Stomach (tissue), 8 donors: ENCODE measurements at regions not wholly inside any gene's neighbourhood (a gene's known extent, or its start where the extent isn't known, plus 50 kb on each side); places are given as distances from the start of the nearest gene placed in this dataset.

ENCODE experiments used
- DNase-seq, 2 donors: peaks; one replicate each; pipeline versions ENCODE4 v3.0.0 to v3.0.0-alpha.2; 2013 to 2019
- H3K27ac ChIP-seq, 5 donors: fragments of 200-600 bp in 4 of 5; sonication (generic) in 4 of 5; one replicate each; pipeline ENCODE4 v1.5.1; 2013 to 2019; ENCODE audit warnings: mild to moderate bottlenecking in 1 of 5, moderate library complexity in 1 of 5
- H3K27me3 ChIP-seq, 3 donors: fragments of 200-600 bp; sonication (generic); one replicate each; pipeline ENCODE4 v1.5.1; 2017 to 2019; ENCODE audit warnings: mixed run types in 1 of 3
- H3K36me3 ChIP-seq, 4 donors: fragments of 200-600 bp; sonication (generic); 1 replicate in 3 of 4; 2 replicates in 1 of 4; pipeline ENCODE4 v1.5.1; 2016 to 2019
- H3K4me1 ChIP-seq, 4 donors: fragments of 200-600 bp; sonication (generic); one replicate each; pipeline ENCODE4 v1.5.1; 2016 to 2019
- H3K4me3 ChIP-seq, 4 donors: fragments of 200-600 bp; sonication (generic) in 3 of 4; one replicate each; pipeline ENCODE4 v1.5.1; 2016 to 2019; ENCODE audit warnings: mild to moderate bottlenecking in 1 of 4
- H3K9me3 ChIP-seq, 4 donors: fragments of 200-600 bp; sonication (generic); one replicate each; pipeline ENCODE4 v1.5.1; 2016 to 2019
- EP300 ChIP-seq: sonication (generic); formaldehyde crosslinking; IDR thresholded peaks from one replicate; pipeline ENCODE4 v1.6.1; 2017; ENCODE audit warnings: antibody characterized with exemption
- POLR2A ChIP-seq, 4 donors: fragments of 450-650 bp; IDR thresholded peaks; one replicate each; pipeline ENCODE4 v1.6.1; 2016; ENCODE audit warnings: antibody characterized with exemption in 4 of 4, control low read depth in 2 of 4, mild to moderate bottlenecking in 1 of 4, moderate library complexity in 1 of 4
- POLR2AphosphoS5 ChIP-seq, 3 donors: sonication (generic); formaldehyde crosslinking; IDR thresholded peaks; one replicate each; pipeline ENCODE4 v1.6.1; 2016; ENCODE audit warnings: antibody characterized with exemption in 3 of 3
- WGBS, 5 donors: extraction: QIAGEN DNeasy Blood & Tissue Kit in 3 of 5; methylation state at CpG; one replicate each; pipeline versions ENCODE4 v1.1.5 to v1.1.7; 2013 to 2018; 5-methylcytosine and 5-hydroxymethylcytosine counted together
- intact Hi-C: fragments of 100-400 bp; cut with DNase I; formaldehyde crosslinking; loops from one replicate; pipeline ENCODE4 v1.15.1; 2023; ENCODE audit warnings: low total_unique reads
- TF ChIP-seq, protein P1 (sequence below), 7 experiments: fragments of 450-650 bp in 4 of 7; fragments of 200-600 bp in 3 of 7; sonication (generic) in 3 of 7; IDR thresholded peaks; one replicate each; pipeline ENCODE4 v1.5.1; 2016 to 2019; ENCODE audit warnings: antibody characterized with exemption in 7 of 7, control low read depth in 2 of 7, mild to moderate bottlenecking in 1 of 7
- donor health status: healthy with polysubstance abuse.
- donor health status: Bipolar disorder and iron deficiency.
- donor health status: healthy.

DNA sequence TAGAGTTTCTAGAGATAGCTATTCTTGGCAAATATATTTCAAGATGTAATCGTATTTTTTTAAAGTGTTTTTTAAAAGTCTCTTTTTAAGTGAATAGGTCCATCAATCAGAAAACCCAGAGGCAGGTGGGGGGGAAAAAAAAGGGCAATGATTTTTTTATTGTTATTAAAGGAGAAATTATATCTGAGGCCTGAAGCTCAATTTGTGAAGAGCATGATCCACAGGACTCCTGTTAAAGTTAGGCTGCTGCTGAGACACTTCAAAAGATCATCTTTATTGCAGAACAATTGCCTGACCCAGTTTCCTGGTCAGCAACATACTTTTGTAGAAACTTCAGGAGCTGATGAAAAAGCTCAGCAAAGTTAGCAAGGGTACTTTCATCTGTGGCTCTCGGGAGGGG is 326.2 kb downstream of the RASEF start:
- H3K4me3 ChIP-seq = no peak overlapping the region
- H3K36me3 ChIP-seq = no peaks in the 10 kb centered on the region
- H3K4me1 ChIP-seq = no peaks in the 10 kb centered on the region
- H3K9me3 ChIP-seq = no peaks in the 10 kb centered on the region
- DNase-seq = no peak
- TF ChIP-seq POLR2A (IDR thresholded peaks at IDR 0.05) (no peak), EP300 (no peak), POLR2AphosphoS5 (IDR thresholded peaks at IDR 0.05) (no peak)
- TF ChIP-seq, protein P1, sequence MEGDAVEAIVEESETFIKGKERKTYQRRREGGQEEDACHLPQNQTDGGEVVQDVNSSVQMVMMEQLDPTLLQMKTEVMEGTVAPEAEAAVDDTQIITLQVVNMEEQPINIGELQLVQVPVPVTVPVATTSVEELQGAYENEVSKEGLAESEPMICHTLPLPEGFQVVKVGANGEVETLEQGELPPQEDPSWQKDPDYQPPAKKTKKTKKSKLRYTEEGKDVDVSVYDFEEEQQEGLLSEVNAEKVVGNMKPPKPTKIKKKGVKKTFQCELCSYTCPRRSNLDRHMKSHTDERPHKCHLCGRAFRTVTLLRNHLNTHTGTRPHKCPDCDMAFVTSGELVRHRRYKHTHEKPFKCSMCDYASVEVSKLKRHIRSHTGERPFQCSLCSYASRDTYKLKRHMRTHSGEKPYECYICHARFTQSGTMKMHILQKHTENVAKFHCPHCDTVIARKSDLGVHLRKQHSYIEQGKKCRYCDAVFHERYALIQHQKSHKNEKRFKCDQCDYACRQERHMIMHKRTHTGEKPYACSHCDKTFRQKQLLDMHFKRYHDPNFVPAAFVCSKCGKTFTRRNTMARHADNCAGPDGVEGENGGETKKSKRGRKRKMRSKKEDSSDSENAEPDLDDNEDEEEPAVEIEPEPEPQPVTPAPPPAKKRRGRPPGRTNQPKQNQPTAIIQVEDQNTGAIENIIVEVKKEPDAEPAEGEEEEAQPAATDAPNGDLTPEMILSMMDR (IDR thresholded peaks at IDR 0.05) = no peak
- intact Hi-C loops = no loop called here
- no peak overlapping the region for H3K27ac ChIP-seq
- WGBS, 5 donors = 70 to 88% (median 78%) methylated on average over 2 of the region's 2 CpGs
- no peaks in the 10 kb centered on the region for H3K27me3 ChIP-seq

DNA sequence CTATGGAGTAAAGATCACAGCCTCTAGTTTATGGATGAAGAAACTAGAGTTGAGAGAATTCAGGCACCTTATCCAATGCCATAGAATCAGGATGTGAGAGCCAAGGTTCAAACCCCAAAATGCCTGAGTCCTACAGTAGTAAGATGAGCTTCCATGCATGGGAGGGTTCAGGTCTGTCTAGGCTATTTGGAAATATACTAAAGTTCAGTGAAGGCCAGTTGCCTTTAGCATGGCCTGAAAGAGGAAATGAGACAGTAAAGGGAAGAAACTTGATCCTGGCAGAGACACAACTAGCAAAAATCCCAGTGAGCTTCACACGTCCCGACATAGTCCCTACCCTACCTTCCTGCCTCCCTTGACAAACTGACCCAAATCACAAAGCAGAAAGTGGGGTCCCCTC is 317.0 kb downstream of the RASEF start:
- no peak overlapping the region for H3K4me3 ChIP-seq

DNA sequence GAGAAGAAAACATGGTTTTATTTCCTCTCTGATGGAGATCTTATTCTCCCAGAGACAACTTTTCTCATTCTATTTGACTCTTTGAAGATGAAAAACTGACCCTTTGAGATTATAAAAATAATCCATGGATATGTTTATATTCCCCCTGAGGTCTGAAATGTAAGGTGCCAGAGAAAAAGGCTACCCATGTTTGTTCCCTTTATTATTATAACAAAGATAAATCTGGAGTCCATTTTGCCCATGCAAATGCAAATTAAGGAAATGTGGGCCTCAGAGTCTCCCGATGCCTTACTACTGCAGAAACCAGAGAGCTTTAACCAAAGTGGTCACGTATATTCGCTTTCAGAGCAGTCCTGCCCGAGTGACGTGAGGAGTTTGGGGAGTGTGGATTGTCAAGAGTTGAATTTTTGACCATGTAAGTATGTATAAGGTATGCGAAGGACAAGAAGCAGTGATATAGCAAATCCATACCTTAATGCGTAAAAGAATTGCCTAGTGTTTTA is 312.5 kb downstream of the RASEF start:
- no peaks in the 10 kb centered on the region for H3K9me3 ChIP-seq
- WGBS, 5 donors = 83 to 94% (median 85%) methylated on average over 7 of the region's 7 CpGs
- DNase-seq = no peak
- no peak overlapping the region for H3K27ac ChIP-seq
- intact Hi-C loops = no loop called here
- no peaks in the 10 kb centered on the region for H3K27me3 ChIP-seq
- no peaks in the 10 kb centered on the region for H3K4me1 ChIP-seq
- no peak for TF ChIP-seq EP300
- no peak for TF ChIP-seq POLR2A (IDR thresholded peaks at IDR 0.05)
- TF ChIP-seq, protein P1 (IDR thresholded peaks at IDR 0.05) = no peak
- no peak for TF ChIP-seq POLR2AphosphoS5 (IDR thresholded peaks at IDR 0.05)
- H3K4me3 ChIP-seq = no peak overlapping the region
- no peaks in the 10 kb centered on the region for H3K36me3 ChIP-seq

More for the DNA sequence above, 317.0 kb downstream of the RASEF start:
- H3K9me3 ChIP-seq = no peaks in the 10 kb centered on the region
- no peaks in the 10 kb centered on the region for H3K36me3 ChIP-seq
- intact Hi-C loops = no loop called here
- no peak for DNase-seq
- H3K27ac ChIP-seq = no peak overlapping the region
- H3K27me3 ChIP-seq = no peaks in the 10 kb centered on the region
- no peaks in the 10 kb centered on the region for H3K4me1 ChIP-seq
- WGBS, 5 donors = 82 to 94% (median 88%) methylated on average over 2 of the region's 2 CpGs
- TF ChIP-seq, protein P1 (IDR thresholded peaks at IDR 0.05) = no peak
- TF ChIP-seq EP300 = no peak
- TF ChIP-seq POLR2A (IDR thresholded peaks at IDR 0.05) = no peak
- TF ChIP-seq POLR2AphosphoS5 (IDR thresholded peaks at IDR 0.05) = no peak

DNA sequence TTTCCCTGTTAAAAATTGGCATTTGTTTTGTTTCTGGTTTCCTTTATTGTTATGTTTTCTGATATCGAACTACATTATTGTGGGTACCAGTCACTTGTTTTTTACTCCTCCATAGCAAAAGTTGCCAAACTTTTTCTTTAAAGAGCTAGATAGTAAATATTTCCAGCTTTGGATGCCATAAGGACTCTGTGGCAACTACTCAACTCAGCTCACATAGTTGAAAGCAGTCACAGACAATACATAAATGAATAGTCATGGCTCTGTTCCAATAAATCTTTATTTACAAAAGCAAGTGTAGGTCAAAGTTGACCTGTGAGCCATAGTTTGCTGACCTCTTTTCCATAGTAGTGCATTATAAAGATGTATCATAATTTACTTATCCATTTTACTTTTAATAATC is 305.0 kb downstream of the RASEF start:
- intact Hi-C loops = no loop called here
- H3K27me3 ChIP-seq = no peaks in the 10 kb centered on the region
- no peaks in the 10 kb centered on the region for H3K4me1 ChIP-seq
- no peak for DNase-seq
- no peaks in the 10 kb centered on the region for H3K9me3 ChIP-seq
- no peak overlapping the region for H3K27ac ChIP-seq
- 0 to 92% (median 50%) methylated on average over 1 of the region's 1 CpG for WGBS, 5 donors
- H3K4me3 ChIP-seq = no peak overlapping the region
- H3K36me3 ChIP-seq = no peaks in the 10 kb centered on the region
- TF ChIP-seq POLR2A (IDR thresholded peaks at IDR 0.05) = no peak
- no peak for TF ChIP-seq EP300
- TF ChIP-seq, protein P1 (IDR thresholded peaks at IDR 0.05) = no peak
